Activated naive CD4-positive, alpha-beta T cell (primary cell): ENCODE measurements at regions not wholly inside any gene's neighbourhood (a gene's known extent, or its start where the extent isn't known, plus 50 kb on each side); places are given as distances from the start of the nearest gene placed in this dataset.
"Not testable (repeated sequence)": the region's sequence is repeated elsewhere in the genome, so short reads cannot be mapped to it uniquely, and the experiment has no call there.

Experiments used
- DNase-seq, 4 experiments: peaks; one replicate each; lab custom pipeline; 2025; lab: John Stamatoyannopoulos, UW

- no peak for DNase-seq
Measured at GRCh38 chr17:16870253-16871245, 101.4 kb downstream of the TNFRSF13B start.

- DNase-seq, result not testable (repeated sequence)
Measured at GRCh38 chr17:16869531-16870252, 102.2 kb downstream of the TNFRSF13B start.

GRCh38 chr17:16868616-16869015, 103.3 kb downstream of the TNFRSF13B start:
- DNase-seq, result not testable (repeated sequence)

- DNase-seq, result not testable (repeated sequence)
Measured at GRCh38 chr17:16867545-16867944, 104.4 kb downstream of the TNFRSF13B start.

GRCh38 chr17:16866841-16867240, 105.1 kb downstream of the TNFRSF13B start:
- DNase-seq, result not testable (repeated sequence)

- DNase-seq, result no peak
Measured at GRCh38 chr17:16866436-16866835, 105.5 kb downstream of the TNFRSF13B start.

GRCh38 chr17:16865704-16866103, 106.2 kb downstream of the TNFRSF13B start:
- not testable (repeated sequence) for DNase-seq

GRCh38 chr17:16865077-16865613, 106.8 kb downstream of the TNFRSF13B start:
- DNase-seq, result not testable (repeated sequence)

GRCh38 chr17:16864462-16865076, 107.3 kb downstream of the TNFRSF13B start:
- DNase-seq, result not testable (repeated sequence)

- not testable (repeated sequence) for DNase-seq
Measured at GRCh38 chr17:16861152-16861551, 110.8 kb downstream of the TNFRSF13B start.

GRCh38 chr17:16860467-16860866, 111.5 kb downstream of the TNFRSF13B start:
- not testable (repeated sequence) for DNase-seq

GRCh38 chr17:16859515-16859914, 112.4 kb downstream of the TNFRSF13B start:
- not testable (repeated sequence) for DNase-seq

GRCh38 chr17:16857746-16858145, 114.2 kb downstream of the TNFRSF13B start:
- DNase-seq, result not testable (repeated sequence)

- DNase-seq, result not testable (repeated sequence)
Measured at GRCh38 chr17:16856846-16857245, 115.1 kb downstream of the TNFRSF13B start.

- not testable (repeated sequence) for DNase-seq
Measured at GRCh38 chr17:16856171-16856570, 115.7 kb downstream of the TNFRSF13B start.

GRCh38 chr17:16854636-16855035, 117.3 kb downstream of the TNFRSF13B start:
- not testable (repeated sequence) for DNase-seq

GRCh38 chr17:16853661-16854320, 118.1 kb downstream of the TNFRSF13B start:
- DNase-seq, result no peak

GRCh38 chr17:16849861-16850260, 122.1 kb downstream of the TNFRSF13B start:
- DNase-seq, result not testable (repeated sequence)

- not testable (repeated sequence) for DNase-seq
Measured at GRCh38 chr17:16848997-16849396, 122.9 kb downstream of the TNFRSF13B start.

GRCh38 chr17:16845098-16845497, 126.8 kb downstream of the TNFRSF13B start:
- DNase-seq, result not testable (repeated sequence)

- not testable (repeated sequence) for DNase-seq
Measured at GRCh38 chr17:16844669-16845068, 127.2 kb downstream of the TNFRSF13B start.
